GM23338 (cell line): ENCODE measurements at regions not wholly inside any gene's neighbourhood (a gene's known extent, or its start where the extent isn't known, plus 50 kb on each side); places are given as distances from the start of the nearest gene placed in this dataset.

Experiments used
- ATAC-seq: fragments of 200-7000 bp; cut with Tn5 transposase; 3 replicates; pipeline ENCODE4 v1.9.1; 2020
- DNase-seq: peaks from one replicate; pipeline ENCODE4 v3.0.0-alpha.2; 2015; ENCODE audit warnings: low spot score
- H2AFZ ChIP-seq: fragments of 200-600 bp; sonication (generic); 2 replicates; pipeline ENCODE4 v1.8.0; 2016; ENCODE audit warnings: antibody characterized with exemption, mild to moderate bottlenecking, moderate library complexity
- H3F3A ChIP-seq: fragments of 200-600 bp; sonication (generic); replicated peaks from 2 replicates; pipeline ENCODE4 v1.8.0; 2017; ENCODE audit warnings: antibody characterized with exemption, mixed run types, low read depth
- H3K27ac ChIP-seq: fragments of 200-600 bp; sonication (generic); 2 replicates; pipeline ENCODE4 v1.6.1; 2016; ENCODE audit warnings: low read depth
- H3K27me3 ChIP-seq: fragments of 200-600 bp; sonication (generic); 2 replicates; pipeline ENCODE4 v1.8.0; 2016; ENCODE audit warnings: mild to moderate bottlenecking, mixed run types, moderate library complexity; ENCODE audit not compliant: insufficient read depth
- H3K36me3 ChIP-seq: fragments of 200-600 bp; sonication (generic); 2 replicates; pipeline ENCODE4 v1.8.0; 2016; ENCODE audit warnings: mild to moderate bottlenecking; ENCODE audit not compliant: insufficient read depth
- H3K4me1 ChIP-seq: fragments of 200-600 bp; sonication (generic); 2 replicates; pipeline ENCODE4 v1.8.0; 2016; ENCODE audit warnings: mild to moderate bottlenecking, moderate library complexity; ENCODE audit not compliant: insufficient read depth
- H3K4me2 ChIP-seq: fragments of 200-600 bp; sonication (generic); 2 replicates; pipeline ENCODE4 v1.7.1; 2017; ENCODE audit warnings: mixed run types
- H3K4me3 ChIP-seq: fragments of 200-600 bp; sonication (generic); 2 replicates; pipeline ENCODE4 v1.6.1; 2016; ENCODE audit warnings: mixed run types
- H3K79me2 ChIP-seq: fragments of 200-600 bp; sonication (generic); replicated peaks from 2 replicates; pipeline ENCODE4 v1.8.0; 2017; ENCODE audit warnings: mild to moderate bottlenecking; ENCODE audit not compliant: insufficient read depth
- H3K9me2 ChIP-seq: fragments of 200-600 bp; sonication (generic); 2 replicates; pipeline ENCODE4 v1.8.0; 2017; ENCODE audit not compliant: insufficient read depth
- H4K20me1 ChIP-seq: fragments of 200-600 bp; sonication (generic); replicated peaks from 2 replicates; pipeline ENCODE4 v1.8.0; 2017; ENCODE audit warnings: mild to moderate bottlenecking; ENCODE audit not compliant: insufficient read depth
- H3K27ac Mint-ChIP-seq: 2 replicates; pipeline ENCODE4 v1.8.0; 2020; ENCODE audit warnings: inconsistent platforms, mild to moderate bottlenecking, moderate library complexity, mixed read lengths
- H3K27me3 Mint-ChIP-seq: 3 replicates; pipeline ENCODE4 v1.8.0; 2022; ENCODE audit warnings: low read depth, mild to moderate bottlenecking, moderate library complexity, mixed read lengths, inconsistent platforms; ENCODE audit not compliant: insufficient read depth, poor library complexity
- H3K36me3 Mint-ChIP-seq: 3 replicates; pipeline ENCODE4 v1.8.0; 2021; ENCODE audit warnings: low read depth, mild to moderate bottlenecking, inconsistent platforms, moderate library complexity, mixed read lengths
- H3K4me1 Mint-ChIP-seq: 3 replicates; pipeline ENCODE4 v1.8.0; 2020; ENCODE audit warnings: mild to moderate bottlenecking, inconsistent platforms, mixed read lengths
- H3K4me3 Mint-ChIP-seq: 3 replicates; pipeline ENCODE4 v1.8.0; 2021; ENCODE audit warnings: moderate library complexity, mild to moderate bottlenecking, inconsistent platforms, mixed read lengths
- H3K9me3 Mint-ChIP-seq: 3 replicates; pipeline ENCODE4 v1.8.0; 2020; ENCODE audit warnings: moderate library complexity, mild to moderate bottlenecking, inconsistent platforms, mixed read lengths
- CREB1 ChIP-seq: fragments of 250-450 bp; sonication (Bioruptor Pico); IDR thresholded peaks from 2 replicates; pipeline ENCODE4 v1.5.0; 2020; ENCODE audit warnings: low read depth, mild to moderate bottlenecking, moderate library complexity
- CTCF ChIP-seq, 2 experiments: fragments of 200-600 bp in 1 of 2; sonication (generic) in 1 of 2; conservative IDR thresholded peaks; 2 replicates each; pipeline versions ENCODE4 v1.5.1 to v1.6.1; 2016 to 2017; ENCODE audit warnings: antibody characterized with exemption in 2 of 2, low read depth in 2 of 2, mild to moderate bottlenecking in 2 of 2, moderate library complexity in 1 of 2
- ETS1 ChIP-seq: IDR thresholded peaks from 2 replicates; pipeline ENCODE4 v1.6.1; 2016; ENCODE audit warnings: antibody characterized with exemption
- JUNB ChIP-seq: IDR thresholded peaks from one replicate; pipeline ENCODE4 v1.6.1; 2016; ENCODE audit warnings: antibody characterized with exemption; ENCODE audit not compliant: unreplicated experiment
- NANOG ChIP-seq: IDR thresholded peaks from 2 replicates; pipeline ENCODE4 v1.6.1; 2016; ENCODE audit warnings: antibody characterized with exemption, borderline replicate concordance
- REST ChIP-seq: IDR thresholded peaks from one replicate; pipeline ENCODE4 v1.6.1; 2018; ENCODE audit warnings: antibody characterized with exemption; ENCODE audit not compliant: unreplicated experiment
- STAT1 ChIP-seq: IDR thresholded peaks from one replicate; pipeline ENCODE4 v1.6.1; 2016; ENCODE audit warnings: antibody characterized with exemption; ENCODE audit not compliant: unreplicated experiment
- ZNF114 ChIP-seq: fragments of 250-450 bp; sonication (Bioruptor Pico); IDR thresholded peaks from 2 replicates; pipeline ENCODE4 v1.5.0; 2020; ENCODE audit warnings: mild to moderate bottlenecking, moderate library complexity
- ZNF331 ChIP-seq: fragments of 250-450 bp; sonication (Bioruptor Pico); IDR thresholded peaks from 2 replicates; pipeline ENCODE4 v1.5.0; 2020; ENCODE audit warnings: low read depth, mild to moderate bottlenecking, moderate library complexity
- ZNF462 ChIP-seq: fragments of 250-450 bp; sonication (Bioruptor Pico); IDR thresholded peaks from 2 replicates; pipeline ENCODE4 v1.5.0; 2020; ENCODE audit warnings: mild to moderate bottlenecking, moderate library complexity

- H3K4me1 Mint-ChIP-seq: peaks cover 6% of the 10 kb centered on the region; the same call in 2 of the 3 replicates
- Histone ChIP-seq H3K4me2 (no peak overlapping the region), H3F3A (no peaks in the 10 kb centered on the region), H3K27me3 (peaks cover 35% of the 10 kb centered on the region; the same call in 1 of the 2 replicates), H3K4me1 (no peaks in the 10 kb centered on the region), H3K79me2 (no peaks in the 10 kb centered on the region), H3K36me3 (no peaks in the 10 kb centered on the region), H3K9me2 (peaks cover 14% of the 10 kb centered on the region), H4K20me1 (no peaks in the 10 kb centered on the region), H3K27ac (no peak overlapping the region), H2AFZ (no peak overlapping the region), H3K4me3 (no peak overlapping the region)
- TF ChIP-seq REST (no peak), ZNF462 (CRISPR knock-in tag) (no peak), ZNF114 (CRISPR knock-in tag) (no peak), CTCF (conservative IDR thresholded peaks at IDR 0.05; ENCODE audit: low read depth in 2 of 2) (no peak), NANOG (no peak), CREB1 (no peak), JUNB (no peak), ZNF331 (CRISPR knock-in tag) (no peak), ETS1 (no peak), STAT1 (no peak)
- ATAC-seq: no peak
- peaks cover 5% of the 10 kb centered on the region for H3K27me3 Mint-ChIP-seq
- H3K36me3 Mint-ChIP-seq: no peaks in the 10 kb centered on the region
- DNase-seq: no peak
- H3K9me3 Mint-ChIP-seq: peaks cover 7% of the 10 kb centered on the region; the same call in 2 of the 3 replicates
- H3K4me3 Mint-ChIP-seq: no peak overlapping the region
- H3K27ac Mint-ChIP-seq: no peak overlapping the region
Measured at GRCh38 chr21:35713914-35714313, 346.4 kb downstream of the SETD4 start.
